Activated CD4-positive, alpha-beta T cell treated with anti-CD3 and anti-CD28 coated beads, Interleukin-2, amount 50 U/mL, for 1 hour (primary cell): ENCODE measurements at regions not wholly inside any gene's neighbourhood (a gene's known extent, or its start where the extent isn't known, plus 50 kb on each side); places are given as distances from the start of the nearest gene placed in this dataset.
"Not testable (repeated sequence)": the region's sequence is repeated elsewhere in the genome, so short reads cannot be mapped to it uniquely, and the experiment has no call there.

Source experiments
- DNase-seq: peaks from one replicate; pipeline ENCODE4 v3.0.0-alpha.2; 2020

- DNase-seq, result no peak
Measured at GRCh38 chr5:89313804-89314588, 431.0 kb upstream of the MEF2C start.

DNA sequence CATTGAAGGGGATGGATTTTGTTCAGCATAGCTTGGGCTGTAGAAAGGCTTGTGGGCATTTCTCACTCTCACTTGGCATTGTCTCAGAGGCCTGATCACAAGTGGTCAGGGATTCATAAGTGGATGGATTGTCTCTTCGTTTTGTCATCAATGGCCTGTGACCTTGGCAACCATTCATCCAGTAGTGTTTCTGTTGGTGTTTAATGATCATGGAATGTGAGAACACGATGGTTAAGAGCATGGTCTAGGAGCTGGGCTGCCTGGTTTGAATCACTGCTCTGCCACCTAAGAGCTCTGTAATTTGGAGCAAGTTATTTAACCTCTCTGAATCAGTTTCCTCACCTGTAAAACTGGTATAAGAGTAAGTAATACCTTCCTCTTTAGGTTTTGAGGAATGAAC lies 430.1 kb upstream of the MEF2C start:
- no peak for DNase-seq

GRCh38 chr5:89309268-89309667 lies 426.3 kb upstream of the MEF2C start:
- no peak for DNase-seq

DNA sequence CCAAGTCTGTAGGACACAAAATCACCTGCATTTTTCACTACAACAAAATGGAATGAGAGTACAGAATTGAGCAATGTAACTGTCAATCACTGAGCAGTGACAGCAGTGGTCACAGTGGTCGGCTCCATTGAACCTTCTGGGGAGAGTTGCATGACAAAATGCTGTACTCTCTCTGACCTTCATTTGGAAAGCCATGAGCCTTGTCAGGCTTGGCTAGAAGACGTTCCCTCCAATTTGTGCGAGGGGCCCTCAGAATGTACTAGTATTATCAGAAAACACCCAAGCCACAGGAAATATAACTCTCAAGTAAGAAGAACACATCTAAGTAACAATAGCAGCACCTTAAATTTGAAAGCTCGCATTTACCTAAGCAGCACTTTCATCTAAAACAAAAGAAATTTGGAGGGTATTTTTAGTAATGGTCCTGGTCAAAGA lies 425.6 kb upstream of the MEF2C start:
- no peak for DNase-seq

DNA sequence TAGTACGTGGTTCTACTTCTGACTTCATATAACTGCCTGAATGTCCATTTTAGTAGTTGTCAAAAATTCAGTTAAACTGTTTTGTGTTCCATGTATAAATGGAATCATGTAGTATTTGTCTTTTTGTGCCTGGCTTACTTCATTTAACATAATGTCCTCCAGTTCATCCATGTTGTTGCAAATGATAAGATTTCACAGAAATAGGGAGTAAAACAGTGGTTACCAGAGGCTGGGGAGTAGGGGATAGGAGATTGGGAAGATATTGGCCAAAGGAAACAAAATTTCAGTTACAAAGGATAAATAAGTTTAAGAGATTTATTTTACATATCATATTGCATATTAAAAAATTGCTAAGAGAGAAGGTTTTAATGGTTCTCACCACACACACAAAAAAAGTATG lies 425.0 kb upstream of the MEF2C start:
- no peak for DNase-seq

DNA sequence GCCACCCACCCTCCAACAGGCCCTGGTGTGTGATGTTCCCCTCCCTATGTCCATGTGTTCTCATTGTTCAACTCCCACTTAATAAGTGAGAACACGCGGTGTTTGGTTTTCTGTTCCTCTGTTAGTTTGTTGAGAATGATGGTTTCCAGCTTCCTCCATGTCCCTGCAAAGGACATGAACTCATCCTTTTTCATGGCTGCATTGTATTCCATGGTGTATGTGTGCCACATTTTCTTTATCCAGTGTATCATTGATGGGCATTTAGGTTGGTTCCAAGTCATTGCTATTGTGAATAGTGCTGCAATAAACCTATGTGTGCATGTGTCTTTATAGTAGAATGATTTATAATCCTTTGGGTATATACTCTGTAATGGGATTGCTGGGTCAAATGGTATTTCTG lies 424.2 kb upstream of the MEF2C start:
- not testable (repeated sequence) for DNase-seq

- no peak for DNase-seq
Measured at GRCh38 chr5:89303033-89303480, 420.1 kb upstream of the MEF2C start.

DNA sequence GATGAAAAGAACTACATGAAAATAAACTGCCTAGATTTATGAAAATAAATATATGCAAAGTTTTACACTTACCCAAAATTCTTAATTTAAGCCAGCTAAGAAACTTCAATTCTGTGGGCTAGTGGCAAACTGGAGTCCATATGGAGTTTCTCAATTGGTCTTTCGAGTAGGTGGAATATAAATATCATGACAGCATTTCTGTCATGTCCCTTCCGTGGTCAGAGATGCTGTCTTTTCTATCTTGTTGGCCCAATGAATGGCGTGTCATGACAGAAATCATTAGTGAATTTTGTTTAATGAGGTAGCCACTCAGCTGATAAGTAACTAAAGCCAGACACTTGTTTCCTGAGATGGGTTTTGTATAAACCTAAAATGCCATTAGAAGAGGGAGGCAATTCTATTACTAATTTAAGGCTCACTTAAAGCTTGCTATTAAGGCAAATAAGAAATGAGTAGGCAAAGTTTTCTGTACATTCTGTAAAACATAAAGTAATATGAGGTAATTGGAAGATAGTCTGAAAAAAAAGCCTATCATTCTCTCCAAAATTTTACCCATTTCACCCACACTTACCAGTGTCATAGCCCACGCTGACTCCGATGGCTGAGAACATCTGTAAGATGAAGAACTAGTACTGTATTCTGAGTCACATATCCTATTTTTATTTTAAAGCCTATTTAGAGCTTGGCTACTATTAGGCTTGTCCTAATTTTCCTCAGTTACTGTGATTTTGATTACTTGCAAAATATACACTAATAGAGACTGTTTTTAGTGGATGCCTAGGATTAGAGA lies 419.3 kb upstream of the MEF2C start:
- no peak for DNase-seq

DNA sequence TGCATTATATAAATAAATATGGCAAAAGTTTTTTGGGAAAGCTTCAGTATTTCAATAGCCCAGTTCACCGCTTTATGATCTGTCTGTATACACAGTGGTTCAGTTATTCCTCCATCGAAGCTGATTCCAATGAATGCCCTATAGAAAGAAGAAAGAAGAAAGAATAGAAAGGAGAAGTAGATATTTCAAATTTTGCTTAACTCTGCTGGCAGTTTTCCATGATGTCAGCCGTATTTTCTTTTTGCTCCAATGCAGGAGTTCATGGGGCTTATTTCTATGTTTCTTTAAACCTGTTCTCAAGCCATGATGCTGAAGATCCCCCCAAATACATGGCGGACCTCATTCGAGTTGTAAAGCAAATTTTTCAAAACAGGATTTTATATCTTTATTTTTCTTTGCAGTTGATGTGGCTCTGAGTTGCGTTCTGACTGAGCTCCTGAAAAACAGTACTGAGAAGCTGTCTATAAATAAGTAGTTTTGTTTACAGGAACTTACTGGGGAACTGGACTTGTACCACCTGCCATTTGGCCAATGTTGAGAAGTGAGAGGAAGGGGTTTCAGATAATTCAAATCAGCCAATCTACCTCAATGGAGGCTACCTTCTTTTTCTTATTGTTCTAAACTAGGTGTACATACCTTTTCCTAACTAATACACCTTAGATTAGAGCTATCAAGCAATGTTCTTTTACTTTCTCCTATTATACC lies 418.5 kb upstream of the MEF2C start:
- DNase-seq, result no peak

GRCh38 chr5:89300426-89300970 lies 417.5 kb upstream of the MEF2C start:
- DNase-seq, result no peak

GRCh38 chr5:89299998-89300397 lies 417.0 kb upstream of the MEF2C start:
- no peak for DNase-seq

GRCh38 chr5:89297066-89297465 lies 414.1 kb upstream of the MEF2C start:
- no peak for DNase-seq

GRCh38 chr5:89293810-89294209 lies 410.8 kb upstream of the MEF2C start:
- no peak for DNase-seq

DNA sequence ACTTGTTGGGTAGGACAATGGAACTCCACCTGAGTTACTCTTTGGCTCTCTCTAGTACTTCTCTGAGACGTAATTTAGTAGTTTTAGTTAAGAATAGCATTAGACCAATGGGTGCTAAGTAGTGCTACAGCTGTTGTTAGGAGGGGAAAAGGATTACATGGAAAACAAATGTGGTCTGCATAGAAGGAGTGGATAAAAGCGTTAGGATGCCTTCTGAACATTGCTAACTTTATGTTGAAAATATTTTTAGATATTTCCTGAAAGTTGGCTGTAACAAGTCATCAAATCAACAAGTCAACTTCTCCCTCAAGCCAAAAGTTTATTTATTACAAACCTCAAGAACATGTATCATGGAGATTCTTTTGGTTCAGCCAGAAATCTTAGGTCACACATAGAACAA lies 409.5 kb upstream of the MEF2C start:
- no peak for DNase-seq

DNA sequence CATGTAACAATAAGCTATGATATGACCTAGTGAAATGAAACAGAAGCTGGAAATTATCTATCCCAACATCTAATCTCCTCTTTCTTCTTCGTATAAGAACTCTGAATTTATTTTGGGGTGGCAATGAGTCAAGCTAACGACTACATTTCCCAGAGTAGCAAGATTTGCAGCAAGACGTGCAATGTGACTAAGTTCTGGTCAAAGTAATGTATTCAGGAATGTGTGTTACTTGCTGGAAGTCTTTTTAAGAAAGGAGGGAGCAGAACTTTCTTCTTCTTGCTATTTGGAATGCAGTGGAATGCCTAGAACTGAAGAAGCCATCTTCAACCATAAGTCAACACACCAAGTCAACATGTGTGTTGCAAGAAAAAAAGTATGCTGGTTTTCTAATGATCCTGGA lies 406.6 kb upstream of the MEF2C start:
- no peak for DNase-seq

GRCh38 chr5:89287964-89288363 lies 405.0 kb upstream of the MEF2C start:
- DNase-seq, result no peak

GRCh38 chr5:89286320-89286719 lies 403.3 kb upstream of the MEF2C start:
- DNase-seq, result no peak

- DNase-seq, result no peak
Measured at GRCh38 chr5:89283728-89284493, 400.9 kb upstream of the MEF2C start.

DNA sequence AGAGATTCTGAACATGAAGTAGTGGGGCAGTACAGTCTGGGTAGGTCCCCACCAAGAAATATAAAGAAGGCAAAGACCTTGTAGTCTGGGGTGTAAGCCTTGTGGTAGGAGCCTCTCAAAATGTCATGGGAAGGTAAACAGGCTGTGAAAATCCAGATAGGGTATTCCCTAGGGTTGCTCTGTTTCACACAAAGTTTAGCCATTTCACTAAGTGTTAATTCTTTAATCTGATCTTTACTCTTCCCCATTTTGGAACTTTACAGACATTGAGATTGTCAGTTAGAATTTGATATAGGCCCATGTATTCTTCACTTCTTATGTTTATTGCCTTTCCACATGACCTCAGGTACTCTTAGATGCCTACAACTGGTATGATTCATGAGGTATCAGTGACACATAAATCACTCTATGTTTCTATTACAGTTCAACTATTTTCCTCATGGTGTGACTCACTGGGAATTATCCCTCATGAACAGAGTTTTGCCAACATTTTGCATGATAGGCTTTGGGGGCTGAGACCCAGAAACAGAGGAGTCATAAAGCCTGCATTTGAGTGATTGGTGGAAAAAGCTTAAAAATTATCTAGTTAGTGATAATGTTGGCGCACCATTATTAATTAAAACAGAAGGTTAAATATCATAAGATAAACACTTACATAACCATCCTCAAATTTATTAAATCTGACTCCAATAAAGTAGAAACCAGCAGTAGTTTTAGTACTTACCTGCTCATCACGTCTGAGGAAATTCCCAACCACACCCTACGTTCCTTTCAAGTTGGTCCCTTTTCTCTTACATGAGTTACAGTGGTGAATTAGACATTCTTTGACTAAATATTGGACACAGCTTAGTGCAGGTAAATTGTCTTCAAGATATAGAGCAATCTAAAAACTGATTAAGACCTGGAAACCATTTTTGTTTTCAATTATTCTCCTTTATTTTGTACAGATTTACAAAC lies 399.8 kb upstream of the MEF2C start:
- no peak for DNase-seq

GRCh38 chr5:89281766-89282553 lies 399.0 kb upstream of the MEF2C start:
- no peak for DNase-seq
